DND-41 (cell line): ENCODE measurements at regions not wholly inside any gene's neighbourhood (a gene's known extent, or its start where the extent isn't known, plus 50 kb on each side); places are given as distances from the start of the nearest gene placed in this dataset.
"Not testable (repeated sequence)": the region's sequence is repeated elsewhere in the genome, so short reads cannot be mapped to it uniquely, and the experiment has no call there.

Experiments
- EZH2 ChIP-seq: IDR thresholded peaks from 3 replicates; pipeline ENCODE4 v1.6.1; 2012; ENCODE audit warnings: borderline replicate concordance, low read depth, mild to moderate bottlenecking, moderate library complexity, low read length, inconsistent platforms; ENCODE audit not compliant: severe bottlenecking
- TF ChIP-seq, protein P1 (sequence below): IDR thresholded peaks from 2 replicates; pipeline ENCODE4 v1.5.1; 2012; ENCODE audit warnings: borderline replicate concordance, low read length, moderate library complexity, mild to moderate bottlenecking; ENCODE audit not compliant: poor library complexity, severe bottlenecking; ENCODE audit errors: extremely low read depth

- TF ChIP-seq EZH2, result not testable (repeated sequence)
- TF ChIP-seq, protein P1, sequence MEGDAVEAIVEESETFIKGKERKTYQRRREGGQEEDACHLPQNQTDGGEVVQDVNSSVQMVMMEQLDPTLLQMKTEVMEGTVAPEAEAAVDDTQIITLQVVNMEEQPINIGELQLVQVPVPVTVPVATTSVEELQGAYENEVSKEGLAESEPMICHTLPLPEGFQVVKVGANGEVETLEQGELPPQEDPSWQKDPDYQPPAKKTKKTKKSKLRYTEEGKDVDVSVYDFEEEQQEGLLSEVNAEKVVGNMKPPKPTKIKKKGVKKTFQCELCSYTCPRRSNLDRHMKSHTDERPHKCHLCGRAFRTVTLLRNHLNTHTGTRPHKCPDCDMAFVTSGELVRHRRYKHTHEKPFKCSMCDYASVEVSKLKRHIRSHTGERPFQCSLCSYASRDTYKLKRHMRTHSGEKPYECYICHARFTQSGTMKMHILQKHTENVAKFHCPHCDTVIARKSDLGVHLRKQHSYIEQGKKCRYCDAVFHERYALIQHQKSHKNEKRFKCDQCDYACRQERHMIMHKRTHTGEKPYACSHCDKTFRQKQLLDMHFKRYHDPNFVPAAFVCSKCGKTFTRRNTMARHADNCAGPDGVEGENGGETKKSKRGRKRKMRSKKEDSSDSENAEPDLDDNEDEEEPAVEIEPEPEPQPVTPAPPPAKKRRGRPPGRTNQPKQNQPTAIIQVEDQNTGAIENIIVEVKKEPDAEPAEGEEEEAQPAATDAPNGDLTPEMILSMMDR, result not testable (repeated sequence)
These were observed 107.1 kb upstream of the ALDH3B2 start for GRCh38 chr11:67781506-67781905.
